Smooth muscle cell (in vitro differentiated cells): ENCODE measurements at regions not wholly inside any gene's neighbourhood (a gene's known extent, or its start where the extent isn't known, plus 50 kb on each side); places are given as distances from the start of the nearest gene placed in this dataset.
"Not testable (repeated sequence)": the region's sequence is repeated elsewhere in the genome, so short reads cannot be mapped to it uniquely, and the experiment has no call there.

Source experiments
- DNase-seq: peaks from one replicate; lab custom pipeline; 2025; ENCODE audit not compliant: unreplicated experiment; lab: John Stamatoyannopoulos, UW
- H2AFZ ChIP-seq: fragments of 200-600 bp; sonication (generic); 2 replicates; pipeline ENCODE4 v1.6.0; 2016; ENCODE audit warnings: antibody characterized with exemption, low read depth, mild to moderate bottlenecking
- H3F3A ChIP-seq: fragments of 200-600 bp; sonication (generic); 2 replicates; pipeline ENCODE4 v1.6.0; 2017; ENCODE audit warnings: antibody characterized with exemption, low read depth
- H3K27ac ChIP-seq: fragments of 200-600 bp; sonication (generic); 2 replicates; pipeline ENCODE4 v1.5.1; 2016; ENCODE audit warnings: low read depth, mild to moderate bottlenecking
- H3K27me3 ChIP-seq: fragments of 200-600 bp; sonication (generic); 2 replicates; pipeline ENCODE4 v1.6.1; 2016; ENCODE audit warnings: low read depth, mild to moderate bottlenecking
- H3K36me3 ChIP-seq: fragments of 200-600 bp; sonication (generic); 2 replicates; pipeline ENCODE4 v1.5.1; 2016; ENCODE audit warnings: low read depth
- H3K4me1 ChIP-seq: fragments of 200-600 bp; sonication (generic); 2 replicates; pipeline ENCODE4 v1.5.1; 2016; ENCODE audit warnings: low read depth
- H3K4me2 ChIP-seq: fragments of 200-600 bp; sonication (generic); 2 replicates; pipeline ENCODE4 v1.6.0; 2016; ENCODE audit warnings: mild to moderate bottlenecking
- H3K4me3 ChIP-seq: fragments of 200-600 bp; sonication (generic); 2 replicates; pipeline ENCODE4 v1.5.1; 2016; ENCODE audit warnings: mild to moderate bottlenecking
- H3K79me2 ChIP-seq: fragments of 200-600 bp; sonication (generic); 2 replicates; pipeline ENCODE4 v1.6.0; 2016; ENCODE audit warnings: low read depth, mild to moderate bottlenecking
- H3K9ac ChIP-seq: fragments of 200-600 bp; sonication (generic); 2 replicates; pipeline ENCODE4 v1.6.0; 2016; ENCODE audit warnings: low read depth
- H3K9me3 ChIP-seq: fragments of 200-600 bp; sonication (generic); replicated peaks from 2 replicates; pipeline ENCODE4 v1.5.1; 2016; ENCODE audit warnings: low read depth
- H4K20me1 ChIP-seq: fragments of 200-600 bp; sonication (generic); 2 replicates; pipeline ENCODE4 v1.6.0; 2016; ENCODE audit warnings: low read depth
- CTCF ChIP-seq: fragments of 200-600 bp; sonication (generic); IDR thresholded peaks from 2 replicates; pipeline ENCODE4 v1.5.1; 2017; ENCODE audit warnings: borderline replicate concordance, mild to moderate bottlenecking, antibody characterized with exemption; ENCODE audit not compliant: insufficient read depth, poor library complexity, severe bottlenecking
- WGBS: methylation state at CpG from one replicate; pipeline ENCODE4 v1.1.7; 2016; ENCODE audit warnings: low lambda C conversion rate; 5-methylcytosine and 5-hydroxymethylcytosine counted together

- no peak overlapping the region for H3K27ac ChIP-seq
- H3K9ac ChIP-seq: no peak overlapping the region
- H3K27me3 ChIP-seq: no peaks in the 10 kb centered on the region
- no peak overlapping the region for H3K4me3 ChIP-seq
- no peaks in the 10 kb centered on the region for H3K79me2 ChIP-seq
- H3K4me1 ChIP-seq: no peaks in the 10 kb centered on the region
- TF ChIP-seq CTCF: no peak
- no peaks in the 10 kb centered on the region for H4K20me1 ChIP-seq
- H3K36me3 ChIP-seq: no peaks in the 10 kb centered on the region
- H2AFZ ChIP-seq: no peak overlapping the region
- H3K9me3 ChIP-seq: no peaks in the 10 kb centered on the region
- H3K4me2 ChIP-seq: no peak overlapping the region
- H3F3A ChIP-seq: no peaks in the 10 kb centered on the region
- DNase-seq: no peak
- WGBS: 83% methylated on average over 2 of the region's 2 CpGs
Measured at GRCh38 chr9:88915916-88916315, 75.4 kb upstream of the S1PR3 start.

GRCh38 chr9:88916894-88917293 lies 74.4 kb upstream of the S1PR3 start:
- WGBS: 89% methylated on average over 1 of the region's 1 CpG
- no peaks in the 10 kb centered on the region for H3K27me3 ChIP-seq
- H3K9me3 ChIP-seq: no peaks in the 10 kb centered on the region
- no peak overlapping the region for H3K4me2 ChIP-seq
- no peak overlapping the region for H3K27ac ChIP-seq
- no peaks in the 10 kb centered on the region for H3K79me2 ChIP-seq
- H4K20me1 ChIP-seq: no peaks in the 10 kb centered on the region
- no peaks in the 10 kb centered on the region for H3F3A ChIP-seq
- H3K4me3 ChIP-seq: no peak overlapping the region
- no peak overlapping the region for H3K9ac ChIP-seq
- H3K36me3 ChIP-seq: no peaks in the 10 kb centered on the region
- H3K4me1 ChIP-seq: no peaks in the 10 kb centered on the region
- DNase-seq: no peak
- H2AFZ ChIP-seq: no peak overlapping the region
- TF ChIP-seq CTCF: no peak

GRCh38 chr9:88917375-88917774 lies 73.9 kb upstream of the S1PR3 start:
- H3K4me1 ChIP-seq: no peaks in the 10 kb centered on the region
- H3K27ac ChIP-seq: no peak overlapping the region
- 95% methylated on average over 3 of the region's 3 CpGs for WGBS
- no peak overlapping the region for H3K4me3 ChIP-seq
- no peak overlapping the region for H2AFZ ChIP-seq
- H3K36me3 ChIP-seq: no peaks in the 10 kb centered on the region
- H3K4me2 ChIP-seq: no peak overlapping the region
- no peaks in the 10 kb centered on the region for H3K27me3 ChIP-seq
- no peak for TF ChIP-seq CTCF
- H3F3A ChIP-seq: no peaks in the 10 kb centered on the region
- H3K9me3 ChIP-seq: no peaks in the 10 kb centered on the region
- no peak for DNase-seq
- H3K9ac ChIP-seq: no peak overlapping the region
- no peaks in the 10 kb centered on the region for H4K20me1 ChIP-seq
- H3K79me2 ChIP-seq: no peaks in the 10 kb centered on the region

GRCh38 chr9:88918537-88918936 lies 72.7 kb upstream of the S1PR3 start:
- DNase-seq, H3K27ac ChIP-seq, H3K9me3 ChIP-seq, H3K9ac ChIP-seq, H3K4me1 ChIP-seq, H3K79me2 ChIP-seq, H2AFZ ChIP-seq, H3K36me3 ChIP-seq, H3K4me3 ChIP-seq, H3K27me3 ChIP-seq, H4K20me1 ChIP-seq, H3F3A ChIP-seq, H3K4me2 ChIP-seq: not testable (repeated sequence)
- WGBS: 89% methylated on average over 1 of the region's 1 CpG
